CD4-positive, alpha-beta T cell treated with Interleukin-15 for 4 hours (primary cell): ENCODE measurements at regions not wholly inside any gene's neighbourhood (a gene's known extent, or its start where the extent isn't known, plus 50 kb on each side); places are given as distances from the start of the nearest gene placed in this dataset.

ENCODE experiments used
- DNase-seq: peaks from one replicate; pipeline ENCODE4 v3.0.0-alpha.2; 2020; ENCODE audit warnings: low spot score

- no peak for DNase-seq
These were observed 367.2 kb downstream of the FIGN start for GRCh38 chr2:163368655-163369054.

GRCh38 chr2:163367825-163368582 lies 367.8 kb downstream of the FIGN start:
- DNase-seq = no peak

GRCh38 chr2:163364736-163365135 lies 371.1 kb downstream of the FIGN start:
- no peak for DNase-seq

GRCh38 chr2:163353551-163353950 lies 382.3 kb downstream of the FIGN start:
- DNase-seq = no peak

- no peak for DNase-seq
These were observed 383.8 kb downstream of the FIGN start for GRCh38 chr2:163351966-163352365.

- no peak for DNase-seq
These were observed 384.7 kb downstream of the FIGN start for GRCh38 chr2:163351143-163351542.

- DNase-seq = no peak
These were observed 386.9 kb downstream of the FIGN start for GRCh38 chr2:163348857-163349380.

- DNase-seq = no peak
These were observed 387.6 kb downstream of the FIGN start for GRCh38 chr2:163347982-163348856.

- DNase-seq = peak; percentile 10
These were observed 389.8 kb downstream of the FIGN start for GRCh38 chr2:163345795-163346573.

GRCh38 chr2:163343316-163343715 lies 392.5 kb downstream of the FIGN start:
- DNase-seq = no peak

- no peak for DNase-seq
These were observed 394.4 kb downstream of the FIGN start for GRCh38 chr2:163341426-163341825.

GRCh38 chr2:163338270-163338669 lies 397.5 kb downstream of the FIGN start:
- DNase-seq = no peak

- no peak for DNase-seq
These were observed 411.1 kb downstream of the FIGN start for GRCh38 chr2:163324677-163325076.

- DNase-seq = no peak
These were observed 416.8 kb downstream of the FIGN start for GRCh38 chr2:163319006-163319405.

- DNase-seq = no peak
These were observed 421.1 kb downstream of the FIGN start for GRCh38 chr2:163314712-163315111.

GRCh38 chr2:163312713-163313112 lies 423.1 kb downstream of the FIGN start:
- DNase-seq = no peak

- no peak for DNase-seq
These were observed 429.2 kb downstream of the FIGN start for GRCh38 chr2:163306647-163307046.

- DNase-seq = no peak
These were observed 433.7 kb downstream of the FIGN start for GRCh38 chr2:163302141-163302540.

GRCh38 chr2:163291790-163292189 lies 444.0 kb downstream of the FIGN start:
- no peak for DNase-seq

GRCh38 chr2:163281717-163282116 lies 443.1 kb upstream of the KCNH7 start:
- DNase-seq = no peak

- DNase-seq = no peak
These were observed 430.9 kb upstream of the KCNH7 start for GRCh38 chr2:163269374-163270021.

- DNase-seq = no peak
These were observed 428.2 kb upstream of the KCNH7 start for GRCh38 chr2:163266772-163267171.
